Gastroesophageal sphincter (tissue), 3 donors: ENCODE measurements at regions not wholly inside any gene's neighbourhood (a gene's known extent, or its start where the extent isn't known, plus 50 kb on each side); places are given as distances from the start of the nearest gene placed in this dataset.

Experiments used
- CTCF ChIP-seq, 4 experiments: fragments of 200-600 bp in 2 of 4; fragments of 450-650 bp in 2 of 4; sonication (generic) in 1 of 4; IDR thresholded peaks; one replicate each; pipeline ENCODE4 v1.5.1; 2017 to 2019; ENCODE audit warnings: antibody characterized with exemption in 4 of 4, mild to moderate bottlenecking in 2 of 4, moderate library complexity in 2 of 4
- EP300 ChIP-seq: sonication (generic); formaldehyde crosslinking; IDR thresholded peaks from one replicate; pipeline ENCODE4 v1.6.1; 2017; ENCODE audit warnings: antibody characterized with exemption, mild to moderate bottlenecking
- POLR2A ChIP-seq, 2 donors: fragments of 450-650 bp; IDR thresholded peaks; one replicate each; pipeline ENCODE4 v1.6.1; 2017; ENCODE audit warnings: antibody characterized with exemption in 2 of 2, mild to moderate bottlenecking in 2 of 2, moderate library complexity in 1 of 2

GRCh38 chr5:113723021-113723420 is 209.5 kb downstream of the YTHDC2 start:
- TF ChIP-seq CTCF (IDR thresholded peaks at IDR 0.05) (no peak), EP300 (no peak), POLR2A (IDR thresholded peaks at IDR 0.05) (no peak)
